ENCODE measurements at regions not wholly inside any gene's neighbourhood (a gene's known extent, or its start where the extent isn't known, plus 50 kb on each side); places are given as distances from the start of the nearest gene placed in this dataset.

- no peak for DNase-seq
These were observed 161.4 kb downstream of the RAB11FIP2 start for GRCh38 chr10:117885206-117885829.

DNA sequence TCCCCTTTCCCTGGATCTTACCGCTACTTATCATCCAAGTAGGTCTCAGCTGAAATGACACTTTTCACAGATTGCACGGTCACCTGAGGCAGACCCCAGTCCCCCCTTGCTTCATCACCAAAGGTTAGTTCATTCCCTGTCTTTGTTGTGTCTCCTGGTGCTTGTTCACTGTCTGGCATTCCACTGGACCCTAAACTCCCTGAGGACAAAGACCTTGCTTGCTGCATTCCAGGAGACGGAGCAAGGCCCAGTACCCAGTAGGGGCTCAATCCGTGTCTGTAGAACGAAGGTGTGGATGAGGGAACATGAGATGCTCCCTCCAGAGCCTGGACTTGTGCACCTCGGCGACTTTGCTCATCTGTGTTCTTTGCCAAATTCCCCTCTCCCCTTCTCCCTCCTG, 160.0 kb downstream of the RAB11FIP2 start:
- no peak for DNase-seq

GRCh38 chr10:117889664-117890063, 157.1 kb downstream of the RAB11FIP2 start:
- no peak for DNase-seq

DNA sequence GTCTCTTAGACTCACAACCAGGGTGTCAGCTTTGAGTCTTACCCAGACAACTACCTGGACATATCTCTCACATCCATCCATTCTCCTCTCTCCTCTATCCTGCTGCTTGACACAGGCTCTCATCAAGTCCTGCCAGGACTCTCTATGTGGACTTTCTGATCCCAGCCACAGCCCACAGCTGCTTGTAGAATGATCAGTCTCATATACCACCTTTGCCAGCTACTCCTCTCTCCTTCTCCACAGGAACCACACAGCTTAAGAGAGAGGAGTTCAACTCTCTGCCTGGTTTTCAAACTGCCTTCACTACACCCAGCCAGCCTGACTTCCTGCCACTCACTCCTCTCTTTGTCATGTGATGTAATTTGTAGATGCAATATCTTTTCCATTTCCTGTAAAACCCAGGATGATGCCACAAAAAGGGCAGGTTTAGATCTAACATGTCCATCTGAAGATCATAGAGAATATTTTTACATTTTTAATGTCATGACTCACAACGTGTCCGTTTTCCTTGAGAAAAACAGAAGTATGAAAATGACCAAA, 154.0 kb downstream of the RAB11FIP2 start:
- DNase-seq: no peak

DNA sequence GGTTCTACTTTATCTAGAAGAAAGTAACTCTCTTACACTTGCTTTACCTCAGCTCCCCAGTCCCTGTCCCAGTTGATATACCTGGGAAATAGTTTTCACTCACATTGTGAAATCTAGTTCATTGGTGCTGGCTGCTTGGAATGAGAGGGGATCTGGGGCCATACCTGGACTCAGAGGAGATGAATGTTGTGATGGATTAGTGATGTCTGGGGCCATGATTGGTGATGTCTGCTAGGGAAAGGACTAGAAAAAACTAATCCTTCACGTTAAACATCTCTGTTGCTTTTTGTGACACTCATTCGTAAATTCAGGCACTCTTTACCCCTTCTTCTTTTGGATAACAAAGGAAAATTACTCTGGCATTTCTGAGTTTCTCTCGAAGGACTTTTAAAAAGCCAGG, 152.4 kb downstream of the RAB11FIP2 start:
- DNase-seq: no peak

GRCh38 chr10:117896517-117896916, 150.2 kb downstream of the RAB11FIP2 start:
- no peak for DNase-seq

DNA sequence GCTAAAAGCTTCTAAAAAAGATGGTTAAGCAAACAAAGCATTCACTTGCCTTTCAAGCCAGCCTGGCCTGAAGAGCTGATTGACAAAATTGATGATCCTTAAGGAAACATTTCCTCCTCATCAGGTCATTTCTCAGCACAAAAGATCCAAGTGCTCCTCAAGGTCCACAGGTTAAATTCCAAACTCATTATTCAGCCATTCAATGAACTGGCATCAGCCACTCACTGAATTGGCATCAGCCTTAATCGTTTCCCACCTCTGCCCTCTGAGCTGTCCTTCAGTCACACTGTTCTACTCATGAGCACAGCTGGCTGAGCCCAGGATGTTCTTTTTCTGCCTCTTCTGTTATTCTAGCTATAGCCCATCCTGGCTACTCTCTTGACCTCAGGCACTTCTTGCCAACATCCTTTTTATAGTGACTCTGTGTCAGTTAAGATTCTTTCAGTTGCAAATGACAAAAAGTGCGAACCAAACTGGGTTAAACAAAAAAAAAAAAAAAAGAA, 147.5 kb downstream of the RAB11FIP2 start:
- no peak for DNase-seq

DNA sequence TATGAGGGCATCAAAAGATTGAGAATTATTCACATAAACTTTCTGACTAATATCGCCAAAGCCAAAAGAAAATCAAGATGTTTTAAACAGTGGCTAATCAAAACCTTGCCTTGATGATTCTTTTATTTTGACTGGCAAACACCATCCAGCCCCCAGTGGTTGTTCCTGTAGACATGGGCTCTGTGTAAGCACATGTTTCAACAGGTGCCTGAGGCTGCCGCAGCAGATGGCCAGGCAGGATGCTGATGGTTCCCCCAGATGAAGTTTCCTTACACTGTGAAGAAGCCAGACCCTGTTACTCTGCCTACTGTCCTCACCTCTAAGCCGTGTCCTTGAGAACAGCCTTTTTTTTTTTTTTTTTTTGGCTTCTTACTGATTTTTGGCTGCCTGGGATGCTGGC, 146.5 kb downstream of the RAB11FIP2 start:
- no peak for DNase-seq

DNA sequence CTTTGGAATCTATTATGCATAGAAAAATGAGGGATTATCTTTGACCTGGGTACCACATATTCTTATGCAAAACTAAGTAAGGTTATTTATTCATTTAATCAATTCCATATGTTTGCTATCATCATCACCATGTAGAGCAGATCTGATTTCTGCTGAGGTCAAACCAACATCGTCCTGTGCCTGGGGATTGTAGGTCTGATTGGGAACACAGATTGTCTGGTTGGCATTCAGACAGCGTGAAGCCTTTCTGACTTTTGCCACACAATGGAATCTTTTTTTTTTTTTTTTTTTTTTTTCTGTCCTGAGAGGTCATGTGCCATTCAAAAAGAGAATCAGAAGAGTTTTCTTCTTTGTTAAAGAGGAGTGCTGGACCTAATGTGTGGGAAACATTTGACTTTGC, 142.9 kb downstream of the RAB11FIP2 start:
- no peak for DNase-seq

GRCh38 chr10:117905404-117905803, 141.3 kb downstream of the RAB11FIP2 start:
- DNase-seq: no peak

DNA sequence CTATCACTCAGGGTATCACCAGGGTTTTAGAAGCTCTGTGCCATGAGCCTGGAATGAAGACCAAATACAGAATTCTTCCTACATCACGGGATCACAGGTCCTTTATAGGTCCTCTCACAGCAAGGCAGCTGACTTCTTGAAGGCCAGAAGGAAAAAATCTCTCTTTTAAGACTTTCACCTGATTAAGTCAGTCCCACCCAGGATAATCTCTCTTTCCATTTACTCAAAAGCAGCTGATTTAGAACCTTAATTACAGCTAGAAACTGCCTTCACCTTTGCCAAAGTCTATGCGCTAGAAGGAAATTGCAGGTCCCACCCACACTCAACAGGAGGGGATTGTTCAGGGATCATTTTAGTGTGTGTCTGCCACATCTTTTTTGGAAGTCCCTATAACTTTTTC, 135.1 kb downstream of the RAB11FIP2 start:
- DNase-seq: no peak

- DNase-seq: no peak
These were observed 132.4 kb downstream of the RAB11FIP2 start for GRCh38 chr10:117914334-117914733.

- no peak for DNase-seq
These were observed 125.8 kb downstream of the RAB11FIP2 start for GRCh38 chr10:117920956-117921355.

DNA sequence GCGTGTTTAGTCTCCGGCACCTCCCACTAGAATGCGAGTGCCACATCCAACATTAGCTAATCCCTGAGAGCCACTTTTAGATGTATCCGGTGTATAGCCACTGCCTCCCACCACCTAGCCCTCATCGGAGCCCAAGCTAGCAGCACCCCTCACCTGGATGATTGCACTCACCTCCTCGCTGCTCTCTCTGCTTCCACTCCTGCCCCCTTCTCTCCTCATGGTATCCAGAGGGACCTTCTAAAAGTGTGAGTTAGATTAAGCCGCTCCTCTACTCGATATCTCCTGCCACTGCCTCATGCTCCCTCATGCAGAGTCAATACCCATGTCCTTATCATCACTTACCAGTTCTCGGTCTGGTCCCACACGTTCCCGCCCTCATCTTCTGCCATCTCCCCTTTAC, 125.3 kb downstream of the RAB11FIP2 start:
- DNase-seq: no peak

GRCh38 chr10:117924820-117925219, 121.9 kb downstream of the RAB11FIP2 start:
- no peak for DNase-seq

- no peak for DNase-seq
These were observed 121.4 kb downstream of the RAB11FIP2 start for GRCh38 chr10:117925369-117925768.

DNA sequence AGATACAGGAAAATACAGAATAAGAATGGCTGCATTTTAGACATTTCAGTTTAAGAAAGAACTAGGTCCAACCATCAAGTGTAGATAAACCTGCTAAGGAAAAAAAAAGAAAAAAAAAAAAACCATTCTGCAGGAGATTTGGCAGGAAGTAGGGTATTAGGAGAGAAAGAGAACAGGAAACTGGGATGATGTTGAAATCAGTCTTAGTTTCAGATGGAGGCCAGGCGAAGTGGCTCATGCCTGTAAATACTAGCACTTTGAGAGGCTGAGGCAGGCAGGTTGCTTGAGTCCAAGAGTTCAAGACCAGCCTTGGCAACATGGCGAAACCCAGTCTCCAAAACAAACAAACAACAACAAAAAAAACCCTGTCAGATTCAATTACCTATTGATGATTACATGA, 120.2 kb downstream of the RAB11FIP2 start:
- no peak for DNase-seq

DNA sequence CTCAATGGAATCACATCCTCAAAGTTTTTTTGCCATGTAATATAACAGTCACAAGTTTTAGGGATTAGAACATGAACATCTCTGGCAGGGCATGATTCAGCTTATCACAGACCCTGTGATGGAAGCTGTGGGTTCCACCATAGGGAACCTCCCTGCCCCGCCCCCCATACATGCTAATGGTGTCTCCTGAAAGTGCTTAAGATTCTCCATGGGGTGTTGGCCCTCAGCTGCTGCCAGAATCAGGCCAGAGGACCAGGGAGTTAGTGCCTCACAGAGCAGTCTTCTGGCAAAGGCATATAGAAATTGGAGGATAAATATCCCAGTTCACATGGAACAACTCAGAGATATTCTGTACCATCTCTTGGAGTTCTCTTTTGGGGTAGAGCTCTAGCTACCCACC, 119.4 kb downstream of the RAB11FIP2 start:
- DNase-seq: no peak

DNA sequence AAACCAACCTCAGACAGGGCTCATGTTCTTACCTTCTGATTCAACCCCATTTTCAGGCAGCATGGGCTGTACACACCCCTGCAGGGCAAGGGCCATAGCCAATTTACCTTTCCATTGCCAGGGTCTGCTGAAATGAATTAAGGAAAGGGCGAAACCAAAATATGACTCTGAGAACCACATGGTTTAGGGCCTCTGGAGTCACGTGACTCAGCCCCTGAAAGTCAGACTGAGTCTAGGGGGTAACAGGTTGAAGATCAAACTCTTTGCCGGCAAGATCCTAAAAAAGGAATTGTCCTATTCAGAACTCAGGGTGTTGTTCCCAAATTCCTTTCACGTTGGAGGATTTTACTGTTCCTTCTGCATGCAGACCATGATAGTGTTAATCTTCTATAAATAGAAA, 118.9 kb downstream of the RAB11FIP2 start:
- DNase-seq: no peak

DNA sequence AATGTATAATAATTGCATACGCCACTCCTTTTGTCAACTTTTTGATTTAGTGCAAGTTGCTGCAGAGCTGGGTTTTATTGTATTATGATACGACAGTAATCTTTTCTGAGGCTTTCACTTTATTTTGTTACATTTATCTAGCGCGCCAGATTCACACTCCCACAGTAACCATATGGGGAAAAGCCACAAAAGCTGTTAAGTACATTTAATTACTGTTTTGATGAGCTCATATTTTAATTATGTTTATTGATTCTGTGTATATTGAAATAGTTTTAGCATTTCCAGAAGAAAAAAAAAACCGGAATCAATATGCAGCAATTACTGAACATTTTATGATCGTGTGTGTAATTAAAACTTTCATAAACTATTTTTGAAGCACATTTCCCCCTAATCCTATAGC, 118.5 kb downstream of the RAB11FIP2 start:
- DNase-seq: no peak

DNA sequence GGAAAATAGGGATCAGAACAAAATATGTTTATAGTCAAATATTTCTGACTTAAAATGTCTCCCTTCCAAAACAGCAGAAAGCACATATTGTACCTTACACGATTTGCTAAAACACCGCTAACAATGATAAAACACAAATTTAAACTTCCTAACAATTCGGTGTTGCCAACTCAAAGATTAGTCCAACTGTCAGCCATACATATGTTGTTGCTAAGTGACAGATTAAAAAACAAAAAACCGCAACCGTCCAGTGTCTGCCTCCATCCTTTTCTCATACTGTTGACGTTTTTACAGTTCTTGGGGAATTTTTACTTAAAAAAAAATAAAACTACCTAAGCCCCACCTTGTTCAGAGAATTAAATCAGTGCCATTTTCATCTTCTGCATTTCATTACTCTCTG, 118.0 kb downstream of the RAB11FIP2 start:
- no peak for DNase-seq

- no peak for DNase-seq
These were observed 117.2 kb downstream of the RAB11FIP2 start for GRCh38 chr10:117929327-117930067.

- DNase-seq: no peak
These were observed 115.7 kb downstream of the RAB11FIP2 start for GRCh38 chr10:117931078-117931477.

GRCh38 chr10:117933036-117933435, 113.7 kb downstream of the RAB11FIP2 start:
- no peak for DNase-seq
